ENCODE measurements at regions not wholly inside any gene's neighbourhood (a gene's known extent, or its start where the extent isn't known, plus 50 kb on each side); places are given as distances from the start of the nearest gene placed in this dataset.

- Mint-ChIP-seq H3K4me3 (ENCODE audit: unreplicated experiment) (no peak overlapping the region), H3K27ac (ENCODE audit: unreplicated experiment) (no peak overlapping the region), H3K36me3 (ENCODE audit: low read depth, unreplicated experiment) (no peaks in the 10 kb centered on the region), H3K4me1 (ENCODE audit: unreplicated experiment) (no peaks in the 10 kb centered on the region), H3K9me3 (ENCODE audit: unreplicated experiment) (no peaks in the 10 kb centered on the region), H3K27me3 (ENCODE audit: unreplicated experiment) (no peaks in the 10 kb centered on the region)
- TF ChIP-seq CTCF (IDR thresholded peaks at IDR 0.05; ENCODE audit: unreplicated experiment) = no peak
- DNase-seq (ENCODE audit: low spot score) = no peak
These were observed 153.5 kb downstream of the HHIP start for GRCh38 chr4:144799486-144799885.

GRCh38 chr4:144801731-144802130 is 155.8 kb downstream of the HHIP start:
- H3K4me3 Mint-ChIP-seq (ENCODE audit: unreplicated experiment) = no peak overlapping the region
- H3K9me3 Mint-ChIP-seq (ENCODE audit: unreplicated experiment) = no peaks in the 10 kb centered on the region
- H3K36me3 Mint-ChIP-seq (ENCODE audit: low read depth, unreplicated experiment) = no peaks in the 10 kb centered on the region
- H3K27me3 Mint-ChIP-seq (ENCODE audit: unreplicated experiment) = no peaks in the 10 kb centered on the region
- TF ChIP-seq CTCF (IDR thresholded peaks at IDR 0.05; ENCODE audit: unreplicated experiment) = no peak
- H3K27ac Mint-ChIP-seq (ENCODE audit: unreplicated experiment) = no peak overlapping the region
- H3K4me1 Mint-ChIP-seq (ENCODE audit: unreplicated experiment) = no peaks in the 10 kb centered on the region
- DNase-seq (ENCODE audit: low spot score) = no peak

GRCh38 chr4:144808034-144808433 is 162.1 kb downstream of the HHIP start:
- no peak overlapping the region for H3K4me3 Mint-ChIP-seq (ENCODE audit: unreplicated experiment)
- DNase-seq (ENCODE audit: low spot score) = no peak
- H3K36me3 Mint-ChIP-seq (ENCODE audit: low read depth, unreplicated experiment) = peaks cover 3% of the 10 kb centered on the region
- peaks cover 4% of the 10 kb centered on the region for H3K9me3 Mint-ChIP-seq (ENCODE audit: unreplicated experiment)
- H3K4me1 Mint-ChIP-seq (ENCODE audit: unreplicated experiment) = no peaks in the 10 kb centered on the region
- H3K27me3 Mint-ChIP-seq (ENCODE audit: unreplicated experiment) = no peaks in the 10 kb centered on the region
- no peak for TF ChIP-seq CTCF (IDR thresholded peaks at IDR 0.05; ENCODE audit: unreplicated experiment)
- H3K27ac Mint-ChIP-seq (ENCODE audit: unreplicated experiment) = no peak overlapping the region

GRCh38 chr4:144809056-144809640 is 163.2 kb downstream of the HHIP start:
- Mint-ChIP-seq H3K4me1 (ENCODE audit: unreplicated experiment) (no peaks in the 10 kb centered on the region), H3K4me3 (ENCODE audit: unreplicated experiment) (peak overlapping the region; percentile 60), H3K27me3 (ENCODE audit: unreplicated experiment) (no peaks in the 10 kb centered on the region), H3K27ac (ENCODE audit: unreplicated experiment) (no peak overlapping the region), H3K36me3 (ENCODE audit: low read depth, unreplicated experiment) (peaks cover 3% of the 10 kb centered on the region), H3K9me3 (ENCODE audit: unreplicated experiment) (peaks cover 4% of the 10 kb centered on the region)
- no peak for DNase-seq (ENCODE audit: low spot score)
- no peak for TF ChIP-seq CTCF (IDR thresholded peaks at IDR 0.05; ENCODE audit: unreplicated experiment)

GRCh38 chr4:144816668-144817067 is 170.7 kb downstream of the HHIP start:
- H3K4me3 Mint-ChIP-seq (ENCODE audit: unreplicated experiment) = no peak overlapping the region
- DNase-seq (ENCODE audit: low spot score) = no peak
- TF ChIP-seq CTCF (IDR thresholded peaks at IDR 0.05; ENCODE audit: unreplicated experiment) = no peak
- no peaks in the 10 kb centered on the region for H3K4me1 Mint-ChIP-seq (ENCODE audit: unreplicated experiment)
- no peaks in the 10 kb centered on the region for H3K27me3 Mint-ChIP-seq (ENCODE audit: unreplicated experiment)
- no peaks in the 10 kb centered on the region for H3K36me3 Mint-ChIP-seq (ENCODE audit: low read depth, unreplicated experiment)
- no peak overlapping the region for H3K27ac Mint-ChIP-seq (ENCODE audit: unreplicated experiment)
- H3K9me3 Mint-ChIP-seq (ENCODE audit: unreplicated experiment) = no peaks in the 10 kb centered on the region

All from endothelial cell (in vitro differentiated cells).